ENCODE measurements at regions not wholly inside any gene's neighbourhood (a gene's known extent, or its start where the extent isn't known, plus 50 kb on each side); places are given as distances from the start of the nearest gene placed in this dataset.

DNA sequence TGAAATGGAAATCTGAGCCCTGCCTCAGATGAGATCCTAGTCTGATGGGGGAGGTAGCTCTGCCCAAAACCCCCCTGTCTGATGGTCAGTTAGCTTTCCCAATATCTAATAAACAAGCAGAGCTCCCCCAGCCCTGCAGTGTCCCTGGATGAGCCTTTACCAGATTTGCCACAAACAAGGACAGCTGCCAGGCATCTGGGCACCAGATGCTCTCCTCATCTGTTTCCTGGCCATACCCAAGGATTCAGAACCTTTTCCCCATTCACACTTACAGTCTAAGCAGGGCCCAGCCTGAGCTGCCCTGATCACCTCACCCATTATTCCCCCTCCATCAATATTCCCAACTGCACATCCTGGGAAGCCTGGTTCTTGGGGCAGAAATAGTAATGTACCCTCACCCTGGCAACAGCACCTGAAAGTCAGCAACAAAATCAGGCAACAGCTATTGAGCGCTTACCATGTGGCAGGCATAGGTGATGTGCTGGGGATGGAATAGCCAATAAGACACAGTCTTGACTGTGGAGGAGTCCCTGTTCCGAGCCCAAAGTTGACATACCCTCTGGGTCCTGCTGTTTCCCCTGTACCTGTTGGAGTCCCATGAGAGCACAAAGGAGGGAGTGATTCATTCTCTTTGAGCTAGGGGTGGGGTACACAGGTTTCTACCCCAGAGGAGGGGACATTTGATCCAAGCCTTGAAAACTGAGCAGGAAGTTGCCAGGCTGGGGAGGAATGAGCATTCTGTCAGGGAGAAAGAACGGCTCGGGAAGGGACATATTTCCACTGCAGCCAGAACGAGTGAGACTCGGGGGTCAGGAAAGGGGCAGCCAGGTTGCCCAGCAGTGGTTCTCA, 147.4 kb downstream of the TMEM132E start:
- 91% methylated on average over 6 of the region's 6 CpGs for WGBS
- Histone ChIP-seq H3K4me1 (ENCODE audit: control insufficient read depth in 2 of 2, insufficient read depth in 2 of 2, low read length in 2 of 2) (no peaks in the 10 kb centered on the region), H3K27ac (ENCODE audit: low read depth in 1 of 2, low read length in 1 of 2) (no peak overlapping the region), H3K27me3 (ENCODE audit: control insufficient read depth in 2 of 2, insufficient read depth in 1 of 2, low read length in 1 of 2) (no peaks in the 10 kb centered on the region), H3K4me3 (ENCODE audit: low read length in 2 of 2) (no peak overlapping the region), H3K9me3 (ENCODE audit: control insufficient read depth in 2 of 2, insufficient read depth in 1 of 2, low read length in 1 of 2) (no peaks in the 10 kb centered on the region), H3K36me3 (ENCODE audit: control insufficient read depth in 2 of 2, insufficient read depth in 2 of 2, low read length in 1 of 2) (no peaks in the 10 kb centered on the region)
- DNase-seq (ENCODE audit: low read depth in 6 of 9, low spot score in 9 of 9): no peak

DNA sequence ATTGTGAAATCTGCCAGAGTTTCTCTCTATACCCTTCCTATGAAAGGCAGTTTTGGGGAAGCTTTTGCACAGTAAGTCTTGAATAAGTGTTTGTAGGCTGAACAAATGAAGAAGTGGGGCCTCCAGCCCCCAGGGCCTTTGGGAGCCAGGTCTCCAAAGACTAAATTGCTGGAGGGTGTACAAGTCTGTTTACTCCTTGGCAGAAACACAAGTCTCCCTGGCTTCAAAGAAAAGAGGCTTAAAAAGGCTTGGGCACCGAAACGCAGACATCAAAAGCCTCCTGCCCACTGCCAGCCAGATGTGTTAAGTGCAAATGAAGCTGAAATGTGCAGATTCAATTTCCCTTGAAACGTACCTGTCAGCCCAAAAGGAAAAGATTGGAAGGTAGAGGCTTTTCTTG, 146.3 kb downstream of the TMEM132E start:
- Histone ChIP-seq H3K4me3 (ENCODE audit: low read length in 2 of 2) (no peak overlapping the region), H3K27me3 (ENCODE audit: control insufficient read depth in 2 of 2, insufficient read depth in 1 of 2, low read length in 1 of 2) (no peaks in the 10 kb centered on the region), H3K4me1 (ENCODE audit: control insufficient read depth in 2 of 2, insufficient read depth in 2 of 2, low read length in 2 of 2) (no peaks in the 10 kb centered on the region), H3K9me3 (ENCODE audit: control insufficient read depth in 2 of 2, insufficient read depth in 1 of 2, low read length in 1 of 2) (no peaks in the 10 kb centered on the region), H3K27ac (ENCODE audit: low read depth in 1 of 2, low read length in 1 of 2) (no peak overlapping the region), H3K36me3 (ENCODE audit: control insufficient read depth in 2 of 2, insufficient read depth in 2 of 2, low read length in 1 of 2) (no peaks in the 10 kb centered on the region)
- WGBS: 65% methylated on average over 3 of the region's 3 CpGs
- no peak for DNase-seq (ENCODE audit: low read depth in 6 of 9, low spot score in 9 of 9)

DNA sequence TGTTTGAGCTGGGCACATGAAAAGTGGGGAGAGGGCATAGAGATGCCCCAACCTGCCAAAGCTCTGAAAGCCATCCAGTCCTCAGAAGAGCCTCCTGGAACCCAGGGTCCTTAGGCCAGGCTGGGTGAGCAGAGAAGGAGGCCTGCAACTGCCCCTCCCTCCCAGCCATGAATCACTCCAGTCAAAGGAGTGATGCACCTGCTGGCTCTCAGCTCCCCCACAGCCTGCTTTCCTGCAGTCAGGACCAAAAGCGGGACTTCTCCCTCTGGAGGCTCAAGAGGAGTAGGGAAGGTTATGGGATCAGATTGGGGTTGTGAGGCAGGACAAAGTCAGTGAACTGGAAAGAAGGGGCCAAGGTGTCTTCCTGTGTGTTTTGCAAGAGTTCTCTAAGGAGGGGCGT, 145.6 kb downstream of the TMEM132E start:
- DNase-seq (ENCODE audit: low read depth in 6 of 9, low spot score in 9 of 9): no peak
- no peaks in the 10 kb centered on the region for H3K9me3 ChIP-seq (ENCODE audit: control insufficient read depth in 2 of 2, insufficient read depth in 1 of 2, low read length in 1 of 2)
- no peaks in the 10 kb centered on the region for H3K27me3 ChIP-seq (ENCODE audit: control insufficient read depth in 2 of 2, insufficient read depth in 1 of 2, low read length in 1 of 2)
- H3K4me1 ChIP-seq (ENCODE audit: control insufficient read depth in 2 of 2, insufficient read depth in 2 of 2, low read length in 2 of 2): no peaks in the 10 kb centered on the region
- H3K4me3 ChIP-seq (ENCODE audit: low read length in 2 of 2): no peak overlapping the region
- WGBS: 79% methylated on average over 2 of the region's 2 CpGs
- H3K27ac ChIP-seq (ENCODE audit: low read depth in 1 of 2, low read length in 1 of 2): no peak overlapping the region
- no peaks in the 10 kb centered on the region for H3K36me3 ChIP-seq (ENCODE audit: control insufficient read depth in 2 of 2, insufficient read depth in 2 of 2, low read length in 1 of 2)

DNA sequence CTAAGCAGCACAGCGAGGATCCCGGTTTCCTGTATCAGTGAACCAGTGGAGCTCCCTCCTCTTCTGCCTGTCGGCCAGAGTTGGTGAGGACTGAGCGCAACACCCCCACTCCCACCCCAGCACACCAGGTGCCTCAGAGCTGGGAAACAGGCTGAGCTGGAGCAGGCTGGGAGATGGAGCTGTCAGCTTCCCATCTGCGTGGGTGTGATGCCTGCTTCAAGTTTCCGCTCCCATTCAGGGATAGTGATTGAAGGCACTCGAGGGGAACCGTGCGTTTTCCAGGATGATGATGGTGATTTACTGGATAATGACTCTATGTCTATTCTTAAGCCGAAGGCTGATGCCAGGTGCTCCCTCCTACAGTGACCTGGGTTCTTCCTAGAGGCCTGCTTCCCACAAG, 144.5 kb downstream of the TMEM132E start:
- Histone ChIP-seq H3K27me3 (ENCODE audit: control insufficient read depth in 2 of 2, insufficient read depth in 1 of 2, low read length in 1 of 2) (no peaks in the 10 kb centered on the region), H3K27ac (ENCODE audit: low read depth in 1 of 2, low read length in 1 of 2) (no peak overlapping the region), H3K9me3 (ENCODE audit: control insufficient read depth in 2 of 2, insufficient read depth in 1 of 2, low read length in 1 of 2) (no peaks in the 10 kb centered on the region), H3K36me3 (ENCODE audit: control insufficient read depth in 2 of 2, insufficient read depth in 2 of 2, low read length in 1 of 2) (no peaks in the 10 kb centered on the region), H3K4me1 (ENCODE audit: control insufficient read depth in 2 of 2, insufficient read depth in 2 of 2, low read length in 2 of 2) (no peaks in the 10 kb centered on the region), H3K4me3 (ENCODE audit: low read length in 2 of 2) (no peak overlapping the region)
- DNase-seq (ENCODE audit: low read depth in 6 of 9, low spot score in 9 of 9): no peak
- WGBS: 88% methylated on average over 10 of the region's 10 CpGs

DNA sequence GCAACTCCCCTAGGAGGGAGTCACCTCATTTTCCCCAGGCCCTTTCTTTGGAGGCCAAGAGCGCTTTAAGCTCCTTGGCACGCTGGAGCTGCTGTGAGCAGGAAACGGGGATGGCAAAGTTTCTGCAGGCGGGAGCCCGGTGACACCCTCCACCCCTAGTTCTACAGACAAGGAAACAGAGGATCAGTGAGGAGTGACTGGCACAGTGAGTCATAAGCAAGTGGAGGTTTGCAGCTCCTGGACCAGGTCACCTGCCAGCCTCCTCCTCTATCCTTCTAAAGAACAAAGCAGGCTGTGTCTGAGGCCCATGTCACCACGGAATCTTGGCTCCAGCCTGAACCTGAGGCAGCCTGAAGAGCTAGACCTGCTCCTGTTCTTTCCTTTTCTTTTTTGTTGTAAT, 141.9 kb downstream of the TMEM132E start:
- no peaks in the 10 kb centered on the region for H3K4me1 ChIP-seq (ENCODE audit: control insufficient read depth in 2 of 2, insufficient read depth in 2 of 2, low read length in 2 of 2)
- no peak overlapping the region for H3K27ac ChIP-seq (ENCODE audit: low read depth in 1 of 2, low read length in 1 of 2)
- no peaks in the 10 kb centered on the region for H3K9me3 ChIP-seq (ENCODE audit: control insufficient read depth in 2 of 2, insufficient read depth in 1 of 2, low read length in 1 of 2)
- 88% methylated on average over 6 of the region's 6 CpGs for WGBS
- no peak overlapping the region for H3K4me3 ChIP-seq (ENCODE audit: low read length in 2 of 2)
- no peak for DNase-seq (ENCODE audit: low read depth in 6 of 9, low spot score in 9 of 9)
- H3K27me3 ChIP-seq (ENCODE audit: control insufficient read depth in 2 of 2, insufficient read depth in 1 of 2, low read length in 1 of 2): no peaks in the 10 kb centered on the region
- no peaks in the 10 kb centered on the region for H3K36me3 ChIP-seq (ENCODE audit: control insufficient read depth in 2 of 2, insufficient read depth in 2 of 2, low read length in 1 of 2)

DNA sequence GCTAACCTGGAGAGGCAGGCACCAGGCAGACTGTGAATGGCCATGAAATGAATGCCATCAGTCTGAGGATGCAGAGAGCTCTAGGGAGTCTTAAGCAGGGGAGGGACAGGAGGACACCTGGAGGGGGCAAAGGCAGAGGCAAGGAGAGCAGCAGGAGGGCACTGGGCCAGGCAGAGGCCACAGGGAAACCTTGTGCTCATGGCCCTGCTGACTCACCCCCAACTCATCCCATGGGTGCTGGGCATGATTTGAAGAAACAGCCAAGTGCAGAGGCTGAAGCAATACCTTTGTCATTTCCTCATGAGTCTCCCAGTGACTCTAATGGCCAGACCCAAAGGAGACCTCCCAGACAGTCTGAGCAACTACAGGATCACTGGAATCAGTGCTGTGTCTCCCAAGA, 141.4 kb downstream of the TMEM132E start:
- no peaks in the 10 kb centered on the region for H3K4me1 ChIP-seq (ENCODE audit: control insufficient read depth in 2 of 2, insufficient read depth in 2 of 2, low read length in 2 of 2)
- H3K4me3 ChIP-seq (ENCODE audit: low read length in 2 of 2): no peak overlapping the region
- H3K27ac ChIP-seq (ENCODE audit: low read depth in 1 of 2, low read length in 1 of 2): no peak overlapping the region
- no peaks in the 10 kb centered on the region for H3K36me3 ChIP-seq (ENCODE audit: control insufficient read depth in 2 of 2, insufficient read depth in 2 of 2, low read length in 1 of 2)
- no peaks in the 10 kb centered on the region for H3K27me3 ChIP-seq (ENCODE audit: control insufficient read depth in 2 of 2, insufficient read depth in 1 of 2, low read length in 1 of 2)
- H3K9me3 ChIP-seq (ENCODE audit: control insufficient read depth in 2 of 2, insufficient read depth in 1 of 2, low read length in 1 of 2): no peaks in the 10 kb centered on the region
- no peak for DNase-seq (ENCODE audit: low read depth in 6 of 9, low spot score in 9 of 9)

DNA sequence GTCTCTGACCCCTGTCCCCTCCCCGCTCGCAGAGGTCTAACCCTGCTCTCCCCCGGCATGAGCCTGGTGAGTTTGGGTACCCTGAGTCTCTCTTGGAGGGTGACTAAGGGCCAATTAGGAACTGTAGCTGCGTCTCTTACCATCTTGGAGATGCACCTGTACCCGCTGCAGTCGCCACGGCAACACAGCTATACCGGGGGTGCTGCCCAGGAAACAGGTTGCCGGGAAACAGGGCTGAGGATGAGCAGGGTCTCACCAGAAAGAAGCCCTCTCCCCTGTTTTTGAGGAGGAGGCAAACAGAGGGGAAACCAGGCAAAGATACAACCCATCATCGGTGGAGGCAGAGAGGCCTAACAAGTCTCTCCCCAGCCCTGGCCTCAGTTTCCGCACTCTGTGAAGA, 140.2 kb downstream of the TMEM132E start:
- no peaks in the 10 kb centered on the region for H3K27me3 ChIP-seq (ENCODE audit: control insufficient read depth in 2 of 2, insufficient read depth in 1 of 2, low read length in 1 of 2)
- WGBS: 94% methylated on average over 11 of the region's 11 CpGs
- no peak overlapping the region for H3K27ac ChIP-seq (ENCODE audit: low read depth in 1 of 2, low read length in 1 of 2)
- H3K36me3 ChIP-seq (ENCODE audit: control insufficient read depth in 2 of 2, insufficient read depth in 2 of 2, low read length in 1 of 2): no peaks in the 10 kb centered on the region
- H3K4me1 ChIP-seq (ENCODE audit: control insufficient read depth in 2 of 2, insufficient read depth in 2 of 2, low read length in 2 of 2): no peaks in the 10 kb centered on the region
- no peak overlapping the region for H3K4me3 ChIP-seq (ENCODE audit: low read length in 2 of 2)
- no peaks in the 10 kb centered on the region for H3K9me3 ChIP-seq (ENCODE audit: control insufficient read depth in 2 of 2, insufficient read depth in 1 of 2, low read length in 1 of 2)
- no peak for DNase-seq (ENCODE audit: low read depth in 6 of 9, low spot score in 9 of 9)

DNA sequence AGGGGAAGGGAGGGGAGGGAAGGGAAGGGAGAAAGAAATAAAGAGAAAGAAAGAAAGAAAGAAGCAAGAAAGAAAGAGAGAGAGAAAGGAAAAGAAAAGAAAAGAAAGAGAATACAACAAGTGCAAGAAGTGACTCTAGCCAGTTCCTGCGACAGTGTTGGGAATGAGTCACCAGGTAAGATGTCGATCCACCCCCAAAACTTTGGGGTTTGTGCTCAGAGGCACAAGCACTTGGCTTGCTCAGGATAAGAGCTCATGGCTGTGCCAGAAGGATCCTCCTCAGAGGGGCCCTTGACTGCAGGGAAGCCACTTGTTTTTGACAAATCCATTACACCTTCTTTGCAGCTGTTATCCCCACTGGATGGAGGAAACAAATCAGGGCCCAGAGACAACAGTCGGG, 137.7 kb downstream of the TMEM132E start:
- Histone ChIP-seq H3K4me1 (ENCODE audit: control insufficient read depth in 2 of 2, insufficient read depth in 2 of 2, low read length in 2 of 2) (no peaks in the 10 kb centered on the region), H3K27ac (ENCODE audit: low read depth in 1 of 2, low read length in 1 of 2) (no peak overlapping the region), H3K9me3 (ENCODE audit: control insufficient read depth in 2 of 2, insufficient read depth in 1 of 2, low read length in 1 of 2) (no peaks in the 10 kb centered on the region), H3K4me3 (ENCODE audit: low read length in 2 of 2) (no peak overlapping the region), H3K27me3 (ENCODE audit: control insufficient read depth in 2 of 2, insufficient read depth in 1 of 2, low read length in 1 of 2) (no peaks in the 10 kb centered on the region), H3K36me3 (ENCODE audit: control insufficient read depth in 2 of 2, insufficient read depth in 2 of 2, low read length in 1 of 2) (no peaks in the 10 kb centered on the region)
- no peak for DNase-seq (ENCODE audit: low read depth in 6 of 9, low spot score in 9 of 9)
- 66% methylated on average over 3 of the region's 3 CpGs for WGBS

DNA sequence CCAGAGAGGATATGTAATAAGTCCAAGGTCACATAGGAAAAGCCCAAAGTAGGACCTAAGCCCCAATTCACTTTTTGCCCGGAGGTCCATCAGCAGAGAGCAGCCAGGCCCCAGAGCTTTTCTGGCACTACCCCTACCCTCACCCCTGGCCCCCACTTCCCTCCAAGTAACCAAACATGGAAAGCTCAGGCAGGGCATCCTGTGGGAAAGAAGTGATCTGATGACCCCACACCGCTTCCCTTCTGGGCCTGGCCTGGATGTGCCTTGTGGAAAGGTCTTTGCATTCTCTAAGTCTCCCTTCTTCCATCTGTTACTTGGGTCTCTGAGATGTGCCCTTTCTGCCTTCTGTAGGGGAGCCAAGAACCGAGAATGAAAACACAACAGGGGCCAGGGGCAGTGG, 136.9 kb downstream of the TMEM132E start:
- Histone ChIP-seq H3K36me3 (ENCODE audit: control insufficient read depth in 2 of 2, insufficient read depth in 2 of 2, low read length in 1 of 2) (no peaks in the 10 kb centered on the region), H3K27ac (ENCODE audit: low read depth in 1 of 2, low read length in 1 of 2) (no peak overlapping the region), H3K27me3 (ENCODE audit: control insufficient read depth in 2 of 2, insufficient read depth in 1 of 2, low read length in 1 of 2) (no peaks in the 10 kb centered on the region), H3K4me3 (ENCODE audit: low read length in 2 of 2) (no peak overlapping the region), H3K4me1 (ENCODE audit: control insufficient read depth in 2 of 2, insufficient read depth in 2 of 2, low read length in 2 of 2) (no peaks in the 10 kb centered on the region), H3K9me3 (ENCODE audit: control insufficient read depth in 2 of 2, insufficient read depth in 1 of 2, low read length in 1 of 2) (no peaks in the 10 kb centered on the region)
- WGBS: 93% methylated on average over 3 of the region's 3 CpGs
- no peak for DNase-seq (ENCODE audit: low read depth in 6 of 9, low spot score in 9 of 9)
